RWPE1 (cell line): ENCODE measurements at regions not wholly inside any gene's neighbourhood (a gene's known extent, or its start where the extent isn't known, plus 50 kb on each side); places are given as distances from the start of the nearest gene placed in this dataset.

Experiments used
- CTCF ChIA-PET: fragments of 350-600 bp; sonication (Branson Sonifier 250); formaldehyde crosslinking; extraction: SDS; loops from one replicate; lab custom pipeline; 2021; lab: Yijun Ruan, JAX
- POLR2A ChIA-PET: fragments of 400-600 bp; formaldehyde crosslinking; extraction: SDS; loops from one replicate; lab custom pipeline; 2020; ENCODE audit warnings: antibody characterized with exemption; ENCODE audit not compliant: low non-redundant PET; lab: Yijun Ruan, JAX
- DNase-seq: peaks from one replicate; pipeline ENCODE4 v3.0.0; 2012; ENCODE audit warnings: low spot score
- H3K27ac ChIP-seq: fragments of 450-650 bp; 2 replicates; pipeline ENCODE4 v1.5.1; 2017
- CTCF ChIP-seq: fragments of 450-650 bp; conservative IDR thresholded peaks from 2 replicates; pipeline ENCODE4 v1.5.1; 2017; ENCODE audit warnings: low read depth, mild to moderate bottlenecking

- DNase-seq = no peak
- no peak for TF ChIP-seq CTCF
- ChIA-PET CTCF (interaction anchor here (0.8 kb wide), 1 partner anchor 453 kb away, joined by 4 read pairs; no protein-coding TSS in a partner anchor), POLR2A (interaction anchor here (0.6 kb wide), 1 partner anchor 147 kb away, joined by 4 read pairs; no protein-coding TSS in a partner anchor)
- no peak overlapping the region for H3K27ac ChIP-seq
Observed at GRCh38 chr6:34616227-34616585, 60.1 kb upstream of the SPDEF start.

GRCh38 chr6:34615574-34616226 lies 59.6 kb upstream of the SPDEF start:
- no peak overlapping the region for H3K27ac ChIP-seq
- ChIA-PET POLR2A (interaction anchor here (0.6 kb wide), 1 partner anchor 148 kb away, joined by 4 read pairs; no protein-coding TSS in a partner anchor), CTCF (interaction anchor here (0.8 kb wide), 1 partner anchor 452 kb away, joined by 4 read pairs; no protein-coding TSS in a partner anchor)
- no peak for DNase-seq
- no peak for TF ChIP-seq CTCF

- DNase-seq = peak; percentile 48
- ChIA-PET CTCF (interaction anchor here (0.6 kb wide), 2 partner anchors 17 to 536 kb away, joined by 3 to 4 read pairs; no protein-coding TSS in a partner anchor), POLR2A (interaction anchor here (0.5 kb wide), 1 partner anchor 991 kb away, joined by 3 read pairs; no protein-coding TSS in a partner anchor)
- H3K27ac ChIP-seq = no peak overlapping the region
- TF ChIP-seq CTCF = no peak
Observed at GRCh38 chr6:34610819-34611477, 54.8 kb upstream of the SPDEF start.

GRCh38 chr6:34608321-34609091 lies 52.4 kb upstream of the SPDEF start:
- H3K27ac ChIP-seq = no peak overlapping the region
- no peak for DNase-seq
- no peak for TF ChIP-seq CTCF
- POLR2A ChIA-PET = no interaction called here
- CTCF ChIA-PET = interaction anchor here (0.6 to 2.0 kb wide), 4 partner anchors 44 to 1579 kb away, joined by 4 to 16 read pairs (median 4); no protein-coding TSS in a partner anchor

DNA sequence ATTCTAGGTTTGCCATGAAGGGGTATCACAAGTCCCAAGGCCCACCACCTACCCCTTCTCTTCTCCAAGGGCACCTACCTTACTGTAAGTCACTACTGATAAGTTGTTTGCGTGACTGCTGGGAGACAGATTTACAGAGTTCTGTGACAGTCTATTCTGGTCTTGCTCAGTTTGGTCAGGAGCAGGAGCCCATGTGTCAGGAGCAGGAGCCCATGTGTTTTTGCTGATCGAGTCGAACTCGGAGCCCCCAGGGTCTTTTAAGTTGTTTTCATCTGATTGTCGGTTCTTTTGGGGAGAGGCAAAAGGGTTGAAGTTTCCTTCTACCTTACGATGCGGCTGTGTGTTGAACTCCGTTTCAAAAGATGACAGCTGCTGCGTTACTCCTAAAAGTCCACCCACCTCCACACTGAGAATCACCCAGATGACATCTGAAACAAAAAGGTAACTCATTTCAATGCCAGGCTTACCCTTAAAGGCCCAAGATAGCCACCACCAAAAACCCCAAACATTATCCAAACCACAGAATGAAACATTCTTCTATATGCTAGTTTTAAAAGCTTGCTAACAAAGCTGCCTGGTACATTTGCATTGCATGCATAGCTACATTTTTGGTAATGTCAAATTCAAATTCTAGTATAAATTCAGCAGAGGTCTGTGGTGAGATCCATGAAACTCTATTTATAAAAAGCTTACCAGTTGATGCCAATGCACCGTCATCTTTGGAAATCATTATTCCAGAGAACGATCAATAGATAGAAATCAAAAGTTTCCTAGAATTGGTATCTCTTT lies 50.5 kb upstream of the SPDEF start:
- no peak for TF ChIP-seq CTCF
- POLR2A ChIA-PET = no interaction called here
- no peak overlapping the region for H3K27ac ChIP-seq
- CTCF ChIA-PET = no interaction called here
- no peak for DNase-seq
